ENCODE measurements at regions not wholly inside any gene's neighbourhood (a gene's known extent, or its start where the extent isn't known, plus 50 kb on each side); places are given as distances from the start of the nearest gene placed in this dataset.
"Not testable (repeated sequence)": the region's sequence is repeated elsewhere in the genome, so short reads cannot be mapped to it uniquely, and the experiment has no call there.

- no peak for DNase-seq (ENCODE audit: low read depth)
- no peak for TF ChIP-seq CTCF (IDR thresholded peaks at IDR 0.05; ENCODE audit: insufficient read depth, low read depth, low read length, missing control alignments)
- no peak overlapping the region for H3K4me3 ChIP-seq (ENCODE audit: low read depth, low read length)
Measured at GRCh38 chr5:13346401-13346800, 598.1 kb downstream of the DNAH5 start.

- no peak for DNase-seq (ENCODE audit: low read depth)
- TF ChIP-seq CTCF (IDR thresholded peaks at IDR 0.05; ENCODE audit: insufficient read depth, low read depth, low read length, missing control alignments) = no peak
- no peak overlapping the region for H3K4me3 ChIP-seq (ENCODE audit: low read depth, low read length)
Measured at GRCh38 chr5:13339093-13339492, 605.4 kb downstream of the DNAH5 start.

- not testable (repeated sequence) for DNase-seq (ENCODE audit: low read depth); H3K4me3 ChIP-seq (ENCODE audit: low read depth, low read length)
Measured at GRCh38 chr5:13335026-13335425, 609.5 kb downstream of the DNAH5 start.

- DNase-seq (ENCODE audit: low read depth) = no peak
- no peak for TF ChIP-seq CTCF (IDR thresholded peaks at IDR 0.05; ENCODE audit: insufficient read depth, low read depth, low read length, missing control alignments)
- H3K4me3 ChIP-seq (ENCODE audit: low read depth, low read length) = no peak overlapping the region
Measured at GRCh38 chr5:13331585-13331984, 612.9 kb downstream of the DNAH5 start.

- DNase-seq (ENCODE audit: low read depth) = no peak
- H3K4me3 ChIP-seq (ENCODE audit: low read depth, low read length) = no peak overlapping the region
- no peak for TF ChIP-seq CTCF (IDR thresholded peaks at IDR 0.05; ENCODE audit: insufficient read depth, low read depth, low read length, missing control alignments)
Measured at GRCh38 chr5:13328316-13328715, 616.2 kb downstream of the DNAH5 start.

- DNase-seq (ENCODE audit: low read depth) = no peak
- H3K4me3 ChIP-seq (ENCODE audit: low read depth, low read length) = no peak overlapping the region
- TF ChIP-seq CTCF (IDR thresholded peaks at IDR 0.05; ENCODE audit: insufficient read depth, low read depth, low read length, missing control alignments) = no peak
Measured at GRCh38 chr5:13325765-13326164, 618.7 kb downstream of the DNAH5 start.

GRCh38 chr5:13322769-13323168 lies 621.7 kb downstream of the DNAH5 start:
- H3K4me3 ChIP-seq (ENCODE audit: low read depth, low read length) = no peak overlapping the region
- no peak for TF ChIP-seq CTCF (IDR thresholded peaks at IDR 0.05; ENCODE audit: insufficient read depth, low read depth, low read length, missing control alignments)
- no peak for DNase-seq (ENCODE audit: low read depth)

GRCh38 chr5:13317654-13318053 lies 626.8 kb downstream of the DNAH5 start:
- no peak overlapping the region for H3K4me3 ChIP-seq (ENCODE audit: low read depth, low read length)
- no peak for DNase-seq (ENCODE audit: low read depth)
- no peak for TF ChIP-seq CTCF (IDR thresholded peaks at IDR 0.05; ENCODE audit: insufficient read depth, low read depth, low read length, missing control alignments)

Data from GM12865 (cell line).